GM12872 (cell line): ENCODE measurements at regions not wholly inside any gene's neighbourhood (a gene's known extent, or its start where the extent isn't known, plus 50 kb on each side); places are given as distances from the start of the nearest gene placed in this dataset.

Source experiments
- TF ChIP-seq, protein P1 (sequence below): IDR thresholded peaks from 3 replicates; pipeline ENCODE4 v1.5.1; 2011; ENCODE audit warnings: low read depth, mild to moderate bottlenecking, low read length, moderate library complexity; ENCODE audit not compliant: insufficient read depth

DNA sequence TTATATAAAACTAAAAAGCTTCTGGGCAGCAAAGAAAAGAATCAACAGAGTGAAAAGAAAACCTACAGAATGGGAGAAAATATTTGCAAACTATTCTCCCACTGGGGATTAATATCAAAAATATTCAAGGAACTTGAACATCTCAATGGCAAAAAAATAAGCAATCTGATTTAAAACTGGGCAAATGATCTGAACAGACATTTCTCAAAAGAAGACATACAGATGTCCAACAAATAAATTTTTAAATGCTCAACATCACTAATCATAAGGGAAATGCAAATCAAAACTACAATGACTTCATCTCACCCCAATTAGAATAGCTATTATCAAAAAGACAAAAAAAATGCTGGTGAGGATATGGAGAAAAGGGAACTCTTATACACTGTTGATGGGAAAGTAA lies 57.2 kb upstream of the SSBP2 start:
- TF ChIP-seq, protein P1, sequence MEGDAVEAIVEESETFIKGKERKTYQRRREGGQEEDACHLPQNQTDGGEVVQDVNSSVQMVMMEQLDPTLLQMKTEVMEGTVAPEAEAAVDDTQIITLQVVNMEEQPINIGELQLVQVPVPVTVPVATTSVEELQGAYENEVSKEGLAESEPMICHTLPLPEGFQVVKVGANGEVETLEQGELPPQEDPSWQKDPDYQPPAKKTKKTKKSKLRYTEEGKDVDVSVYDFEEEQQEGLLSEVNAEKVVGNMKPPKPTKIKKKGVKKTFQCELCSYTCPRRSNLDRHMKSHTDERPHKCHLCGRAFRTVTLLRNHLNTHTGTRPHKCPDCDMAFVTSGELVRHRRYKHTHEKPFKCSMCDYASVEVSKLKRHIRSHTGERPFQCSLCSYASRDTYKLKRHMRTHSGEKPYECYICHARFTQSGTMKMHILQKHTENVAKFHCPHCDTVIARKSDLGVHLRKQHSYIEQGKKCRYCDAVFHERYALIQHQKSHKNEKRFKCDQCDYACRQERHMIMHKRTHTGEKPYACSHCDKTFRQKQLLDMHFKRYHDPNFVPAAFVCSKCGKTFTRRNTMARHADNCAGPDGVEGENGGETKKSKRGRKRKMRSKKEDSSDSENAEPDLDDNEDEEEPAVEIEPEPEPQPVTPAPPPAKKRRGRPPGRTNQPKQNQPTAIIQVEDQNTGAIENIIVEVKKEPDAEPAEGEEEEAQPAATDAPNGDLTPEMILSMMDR: no peak

DNA sequence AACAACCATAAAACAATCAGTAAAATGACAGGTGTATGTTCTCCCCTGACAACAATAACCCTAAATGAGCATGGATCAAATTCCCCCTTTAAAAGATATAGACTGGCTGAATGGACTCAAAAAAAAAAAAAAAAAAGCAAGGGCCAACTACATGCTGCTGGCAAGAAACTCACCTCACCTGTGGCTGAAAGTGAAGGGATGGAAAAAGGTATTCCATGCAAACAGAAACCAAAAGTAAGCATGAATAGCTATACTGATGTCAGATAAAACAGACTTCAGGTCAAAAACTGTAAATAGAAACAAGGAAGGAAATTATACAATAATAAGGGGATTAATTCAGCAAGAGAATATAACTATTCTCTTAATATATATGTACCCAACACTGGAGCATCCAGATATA lies 54.2 kb upstream of the SSBP2 start:
- TF ChIP-seq, protein P1: no peak

DNA sequence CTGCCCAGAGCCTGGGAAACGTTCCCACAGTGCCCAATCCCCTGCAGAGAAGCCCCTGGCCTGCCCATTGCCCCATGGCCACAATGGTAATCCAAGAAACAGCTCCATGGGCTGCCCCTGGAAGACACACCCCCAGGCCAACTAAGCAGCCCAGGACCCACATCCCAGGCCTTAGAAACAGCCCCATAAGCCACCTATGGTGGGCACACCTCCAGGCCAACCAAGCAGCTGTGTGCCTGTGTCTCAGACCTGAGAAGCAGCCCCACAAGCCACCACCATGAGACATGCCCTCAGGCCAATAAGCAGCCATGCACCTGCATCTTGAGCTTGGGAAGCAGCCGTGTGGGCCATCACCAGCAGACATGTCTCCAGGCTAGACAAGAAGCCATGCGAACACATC lies 52.9 kb upstream of the SSBP2 start:
- TF ChIP-seq, protein P1: no peak

DNA sequence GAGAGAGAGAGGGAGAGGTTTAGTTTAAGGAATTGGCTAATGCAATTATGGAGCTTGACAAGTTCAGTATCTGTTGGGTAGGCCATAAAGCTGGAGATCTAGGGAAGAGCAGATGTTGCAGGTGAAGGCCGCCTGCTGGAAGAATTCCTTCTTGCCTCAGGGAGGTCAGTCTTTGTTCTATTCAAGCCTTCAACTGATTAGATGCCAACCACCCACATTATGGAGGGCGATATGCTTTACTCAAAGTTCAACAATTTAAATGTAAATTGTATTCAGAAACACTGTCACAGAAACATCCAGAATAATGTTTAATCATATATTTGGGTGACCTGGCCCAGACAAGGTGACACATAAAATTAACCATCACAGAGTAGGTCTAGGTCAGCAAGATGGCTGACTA lies 51.7 kb upstream of the SSBP2 start:
- TF ChIP-seq, protein P1: no peak

DNA sequence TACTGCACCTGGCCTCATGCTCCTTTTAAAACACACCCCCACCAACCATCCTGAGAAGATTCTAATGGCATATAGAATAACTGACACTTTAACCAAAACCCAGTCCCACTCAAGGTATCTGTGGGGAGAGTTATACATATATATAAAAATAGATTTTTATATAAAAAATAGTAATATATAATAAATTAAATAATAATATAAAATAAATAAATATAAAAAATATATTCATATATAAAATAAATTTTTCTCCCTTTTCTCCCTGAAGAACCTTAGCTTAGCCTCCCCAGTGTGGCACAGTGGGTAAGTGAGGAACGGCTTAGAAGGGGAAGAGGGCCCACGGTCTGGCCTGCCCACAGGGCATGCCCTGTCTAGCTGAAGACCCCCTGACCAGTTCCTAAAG lies 51.1 kb upstream of the SSBP2 start:
- TF ChIP-seq, protein P1: no peak

DNA sequence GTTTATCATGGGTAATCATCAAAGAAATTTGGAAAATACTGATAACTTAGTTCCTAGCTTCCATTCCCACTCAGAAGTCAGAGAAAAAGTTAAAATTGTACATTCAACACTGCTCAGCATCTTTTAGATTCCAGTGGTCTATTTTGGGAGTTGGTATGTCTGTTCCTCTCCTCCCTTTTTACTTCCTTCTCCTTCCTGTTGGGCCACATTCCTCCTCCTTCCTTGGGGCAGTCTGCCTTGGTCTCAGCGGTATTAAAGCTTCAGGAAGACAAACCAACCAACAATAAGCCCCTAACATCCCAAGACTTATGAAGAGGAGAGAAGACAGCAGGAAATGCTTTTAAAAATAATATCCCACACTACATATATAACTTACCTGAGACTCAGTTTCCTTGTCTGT lies 49.9 kb upstream of the SSBP2 start:
- TF ChIP-seq, protein P1: no peak
